Lower lobe of right lung (tissue), 2 donors: ENCODE measurements at regions not wholly inside any gene's neighbourhood (a gene's known extent, or its start where the extent isn't known, plus 50 kb on each side); places are given as distances from the start of the nearest gene placed in this dataset.

Experiments
- ATAC-seq, 2 donors: fragments of 200-7000 bp; cut with Tn5 transposase; one replicate each; pipeline ENCODE4 v1.9.1; 2020 to 2022; ENCODE audit warnings: mild to moderate bottlenecking in 2 of 2, moderate library complexity in 2 of 2
- DNase-seq: peaks from one replicate; pipeline ENCODE4 v3.0.0-alpha.2; 2020
- H3K27ac ChIP-seq: fragments of 200-600 bp; one replicate; pipeline ENCODE4 v1.8.0; 2022
- H3K27me3 ChIP-seq: fragments of 200-600 bp; one replicate; pipeline ENCODE4 v1.8.0; 2022; ENCODE audit warnings: low read depth
- H3K36me3 ChIP-seq: fragments of 200-600 bp; one replicate; pipeline ENCODE4 v1.8.0; 2022; ENCODE audit warnings: mild to moderate bottlenecking
- H3K4me1 ChIP-seq: fragments of 200-600 bp; one replicate; pipeline ENCODE4 v1.8.0; 2022
- H3K4me3 ChIP-seq: fragments of 200-600 bp; one replicate; pipeline ENCODE4 v1.8.0; 2022; ENCODE audit warnings: mild to moderate bottlenecking
- H3K9me3 ChIP-seq: fragments of 200-600 bp; one replicate; pipeline ENCODE4 v1.8.0; 2022
- intact Hi-C: fragments of 100-400 bp; cut with DNase I; formaldehyde crosslinking; loops from one replicate; pipeline ENCODE4 v1.11.0; 2022
- TF ChIP-seq, protein P1 (sequence below): fragments of 200-600 bp; IDR thresholded peaks from one replicate; pipeline ENCODE4 v1.8.0; 2022; ENCODE audit warnings: antibody characterized with exemption, mild to moderate bottlenecking
- donor health status: DM: no; HTN: yes; CAD: no; lungs with severe emphysema.

DNA sequence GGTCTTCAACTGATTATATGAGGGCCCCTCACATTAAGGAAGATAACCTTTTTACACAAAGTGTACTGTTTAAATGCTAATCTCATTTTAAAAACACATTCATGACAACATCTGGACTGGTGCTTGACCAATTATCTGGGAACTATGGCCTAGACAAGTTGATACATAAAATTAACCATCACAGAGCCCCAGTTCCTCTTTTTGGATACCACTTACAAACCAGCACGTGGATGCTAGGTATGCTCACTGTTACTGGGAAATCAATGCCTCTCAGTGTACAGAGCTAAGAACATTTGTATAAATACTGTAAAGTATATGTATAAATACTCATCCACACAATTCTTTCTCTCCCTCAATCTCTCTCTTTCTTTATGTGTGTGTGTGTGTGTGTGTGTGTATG lies 1217.8 kb upstream of the LRRTM3 start:
- H3K36me3 ChIP-seq, result no peaks in the 10 kb centered on the region
- intact Hi-C loops, result no loop called here
- TF ChIP-seq, protein P1, sequence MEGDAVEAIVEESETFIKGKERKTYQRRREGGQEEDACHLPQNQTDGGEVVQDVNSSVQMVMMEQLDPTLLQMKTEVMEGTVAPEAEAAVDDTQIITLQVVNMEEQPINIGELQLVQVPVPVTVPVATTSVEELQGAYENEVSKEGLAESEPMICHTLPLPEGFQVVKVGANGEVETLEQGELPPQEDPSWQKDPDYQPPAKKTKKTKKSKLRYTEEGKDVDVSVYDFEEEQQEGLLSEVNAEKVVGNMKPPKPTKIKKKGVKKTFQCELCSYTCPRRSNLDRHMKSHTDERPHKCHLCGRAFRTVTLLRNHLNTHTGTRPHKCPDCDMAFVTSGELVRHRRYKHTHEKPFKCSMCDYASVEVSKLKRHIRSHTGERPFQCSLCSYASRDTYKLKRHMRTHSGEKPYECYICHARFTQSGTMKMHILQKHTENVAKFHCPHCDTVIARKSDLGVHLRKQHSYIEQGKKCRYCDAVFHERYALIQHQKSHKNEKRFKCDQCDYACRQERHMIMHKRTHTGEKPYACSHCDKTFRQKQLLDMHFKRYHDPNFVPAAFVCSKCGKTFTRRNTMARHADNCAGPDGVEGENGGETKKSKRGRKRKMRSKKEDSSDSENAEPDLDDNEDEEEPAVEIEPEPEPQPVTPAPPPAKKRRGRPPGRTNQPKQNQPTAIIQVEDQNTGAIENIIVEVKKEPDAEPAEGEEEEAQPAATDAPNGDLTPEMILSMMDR, result no peak
- H3K27me3 ChIP-seq, result no peaks in the 10 kb centered on the region
- H3K9me3 ChIP-seq, result no peaks in the 10 kb centered on the region
- no peak overlapping the region for H3K27ac ChIP-seq
- no peak for DNase-seq
- no peak for ATAC-seq
- H3K4me3 ChIP-seq, result no peak overlapping the region
- H3K4me1 ChIP-seq, result no peaks in the 10 kb centered on the region

DNA sequence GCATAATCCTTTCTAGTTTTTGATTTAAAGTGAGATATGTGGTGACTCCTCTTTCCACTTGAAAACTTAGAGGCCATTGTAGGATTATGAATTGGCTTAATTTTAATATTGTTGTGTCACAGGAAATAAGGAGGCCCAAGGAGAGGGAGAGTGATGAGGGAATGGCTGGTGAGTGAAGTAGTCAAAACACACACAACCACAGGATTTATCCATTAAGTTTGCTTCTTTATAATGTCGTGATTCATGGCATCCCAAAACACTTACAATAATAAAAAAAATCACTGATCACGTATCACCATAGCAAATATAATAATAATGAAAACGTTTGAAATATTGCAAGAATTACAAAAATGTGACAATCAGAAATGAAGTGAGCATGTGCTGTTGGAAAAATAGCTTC lies 1215.5 kb upstream of the LRRTM3 start:
- intact Hi-C loops, result no loop called here
- H3K9me3 ChIP-seq, result no peaks in the 10 kb centered on the region
- no peaks in the 10 kb centered on the region for H3K4me1 ChIP-seq
- no peaks in the 10 kb centered on the region for H3K36me3 ChIP-seq
- H3K4me3 ChIP-seq, result no peak overlapping the region
- no peak for DNase-seq
- no peaks in the 10 kb centered on the region for H3K27me3 ChIP-seq
- TF ChIP-seq, protein P1, result no peak
- no peak for ATAC-seq
- no peak overlapping the region for H3K27ac ChIP-seq

DNA sequence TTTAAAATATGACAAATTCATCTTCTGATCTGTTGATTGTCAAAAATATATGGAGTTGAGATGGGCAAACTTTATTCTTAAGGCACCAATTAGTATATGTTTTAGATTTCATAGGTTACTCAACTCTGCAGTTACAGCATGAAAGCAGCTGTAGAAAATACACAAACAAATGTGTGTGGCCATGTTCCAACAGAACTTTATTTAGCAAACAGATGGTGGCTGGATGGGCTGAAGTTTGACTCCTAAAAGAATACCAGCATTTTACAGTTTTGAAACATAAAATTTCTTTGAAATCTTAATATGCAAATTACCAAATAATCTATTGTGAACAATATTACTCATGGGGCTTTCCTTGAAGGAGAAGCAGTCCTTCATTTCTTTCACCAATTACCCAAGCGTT lies 1206.0 kb upstream of the LRRTM3 start:
- H3K36me3 ChIP-seq, result no peaks in the 10 kb centered on the region
- H3K9me3 ChIP-seq, result no peaks in the 10 kb centered on the region
- TF ChIP-seq, protein P1, result no peak
- no peaks in the 10 kb centered on the region for H3K27me3 ChIP-seq
- no peak overlapping the region for H3K4me3 ChIP-seq
- no peaks in the 10 kb centered on the region for H3K4me1 ChIP-seq
- intact Hi-C loops, result no loop called here
- no peak overlapping the region for H3K27ac ChIP-seq
- DNase-seq (no peak), ATAC-seq (no peak)

DNA sequence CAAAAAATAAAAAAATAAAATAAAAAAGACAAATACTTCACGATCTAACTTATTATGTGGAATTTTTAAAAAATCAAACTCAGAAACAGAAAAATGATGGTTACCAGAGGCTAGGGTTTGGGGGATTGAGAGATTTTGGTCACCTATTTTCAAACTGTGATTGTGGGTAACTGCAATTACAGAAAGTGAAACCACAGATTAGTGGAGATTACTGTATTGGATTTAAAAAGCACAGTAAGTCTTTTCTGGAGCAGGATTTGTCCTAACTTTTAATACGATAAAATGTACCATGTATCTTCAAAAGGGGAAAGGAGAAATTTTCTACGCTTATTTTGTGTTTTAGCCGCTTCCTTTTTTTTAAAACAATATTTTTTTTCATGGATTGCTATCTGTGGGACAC lies 1204.9 kb upstream of the LRRTM3 start:
- H3K36me3 ChIP-seq, result no peaks in the 10 kb centered on the region
- no peak for DNase-seq
- H3K27ac ChIP-seq, result no peak overlapping the region
- TF ChIP-seq, protein P1, result no peak
- H3K27me3 ChIP-seq, result no peaks in the 10 kb centered on the region
- intact Hi-C loops, result no loop called here
- no peak for ATAC-seq
- no peak overlapping the region for H3K4me3 ChIP-seq
- H3K4me1 ChIP-seq, result no peaks in the 10 kb centered on the region
- no peaks in the 10 kb centered on the region for H3K9me3 ChIP-seq

DNA sequence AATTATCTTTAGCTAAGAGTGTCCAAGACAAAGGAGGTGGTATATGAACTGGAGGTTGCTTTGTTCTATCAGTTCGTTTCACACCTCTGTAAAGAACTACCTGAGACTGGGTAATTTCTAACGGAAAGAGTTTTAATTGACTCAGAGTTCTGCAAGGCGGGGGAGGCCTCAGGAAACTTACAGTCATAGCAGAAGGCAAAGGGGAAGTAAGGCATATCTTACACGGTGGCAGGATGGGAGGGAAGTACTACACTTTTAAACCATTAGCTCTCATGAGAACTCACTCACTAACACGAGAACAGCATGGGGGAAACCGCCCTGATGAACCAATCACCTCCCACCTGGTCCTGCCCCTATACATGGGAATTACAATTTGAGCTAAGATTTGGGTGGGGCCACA lies 1202.3 kb upstream of the LRRTM3 start:
- Histone ChIP-seq H3K9me3 (no peaks in the 10 kb centered on the region), H3K4me1 (no peaks in the 10 kb centered on the region), H3K36me3 (no peaks in the 10 kb centered on the region), H3K27ac (no peak overlapping the region), H3K4me3 (no peak overlapping the region), H3K27me3 (no peaks in the 10 kb centered on the region)
- intact Hi-C loops, result no loop called here
- ATAC-seq (no peak), DNase-seq (no peak)
- TF ChIP-seq, protein P1, result no peak

DNA sequence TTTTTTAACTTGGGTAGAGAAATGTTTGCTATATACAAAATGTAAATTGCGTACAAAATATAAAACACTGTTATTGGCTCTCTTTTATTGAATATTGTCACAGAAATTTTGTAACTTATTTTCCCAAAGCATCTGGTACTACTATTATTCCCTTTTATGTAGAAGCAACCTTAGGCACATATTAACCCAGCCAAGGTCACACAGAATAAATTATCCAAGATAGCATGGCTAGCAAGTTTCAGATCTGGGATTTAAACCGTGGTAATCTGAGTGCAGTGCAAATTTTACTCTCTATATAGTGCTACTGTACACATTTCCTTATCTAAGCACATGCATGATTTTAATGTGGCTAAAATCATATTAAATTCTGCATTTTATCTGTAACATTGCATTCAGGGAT lies 1190.5 kb upstream of the LRRTM3 start:
- Histone ChIP-seq H3K4me1 (no peaks in the 10 kb centered on the region), H3K4me3 (no peak overlapping the region), H3K36me3 (no peaks in the 10 kb centered on the region), H3K27ac (no peak overlapping the region), H3K9me3 (no peaks in the 10 kb centered on the region), H3K27me3 (no peaks in the 10 kb centered on the region)
- intact Hi-C loops, result no loop called here
- TF ChIP-seq, protein P1, result no peak
- ATAC-seq, result no peak
- DNase-seq, result no peak
